NCI-H446 (cell line): ENCODE measurements at regions not wholly inside any gene's neighbourhood (a gene's known extent, or its start where the extent isn't known, plus 50 kb on each side); places are given as distances from the start of the nearest gene placed in this dataset.
A peak's percentile ranks its signal among the peaks of the same experiment; 100 is the strongest.

Experiments
- DNase-seq, 2 experiments: peaks; one replicate each; lab custom pipeline; 2025; lab: John Stamatoyannopoulos, UW

- DNase-seq = no peak
Measured at GRCh38 chr13:34002924-34003323, 185.0 kb downstream of the RFC3 start.

GRCh38 chr13:34003656-34004055 is 185.7 kb downstream of the RFC3 start:
- DNase-seq = no peak

- peak in 1 of 2 experiments; percentile 27 for DNase-seq
Measured at GRCh38 chr13:34004676-34005075, 186.7 kb downstream of the RFC3 start.

GRCh38 chr13:34006011-34006410 is 188.1 kb downstream of the RFC3 start:
- no peak for DNase-seq

- no peak for DNase-seq
Measured at GRCh38 chr13:34011552-34012085, 193.7 kb downstream of the RFC3 start.

GRCh38 chr13:34012382-34012781 is 194.4 kb downstream of the RFC3 start:
- no peak for DNase-seq

- no peak for DNase-seq
Measured at GRCh38 chr13:34013061-34013460, 195.1 kb downstream of the RFC3 start.

GRCh38 chr13:34017231-34017630 is 199.3 kb downstream of the RFC3 start:
- DNase-seq = no peak

GRCh38 chr13:34019870-34020269 is 201.9 kb downstream of the RFC3 start:
- DNase-seq = no peak

- no peak for DNase-seq
Measured at GRCh38 chr13:34020388-34020787, 202.4 kb downstream of the RFC3 start.

- no peak for DNase-seq
Measured at GRCh38 chr13:34021619-34022018, 203.7 kb downstream of the RFC3 start.

GRCh38 chr13:34025746-34026145 is 207.8 kb downstream of the RFC3 start:
- DNase-seq = no peak

- no peak for DNase-seq
Measured at GRCh38 chr13:34026308-34026707, 208.4 kb downstream of the RFC3 start.

- DNase-seq = no peak
Measured at GRCh38 chr13:34028496-34029442, 210.8 kb downstream of the RFC3 start.

GRCh38 chr13:34030782-34031181 is 212.8 kb downstream of the RFC3 start:
- no peak for DNase-seq

GRCh38 chr13:34031610-34032009 is 213.7 kb downstream of the RFC3 start:
- DNase-seq = no peak

- no peak for DNase-seq
Measured at GRCh38 chr13:34034411-34034810, 216.5 kb downstream of the RFC3 start.

GRCh38 chr13:34035178-34035577 is 217.2 kb downstream of the RFC3 start:
- no peak for DNase-seq

- no peak for DNase-seq
Measured at GRCh38 chr13:34035676-34036325, 217.9 kb downstream of the RFC3 start.

GRCh38 chr13:34037636-34038540 is 219.9 kb downstream of the RFC3 start:
- DNase-seq = no peak

GRCh38 chr13:34038541-34039068 is 220.7 kb downstream of the RFC3 start:
- DNase-seq = no peak

- DNase-seq = no peak
Measured at GRCh38 chr13:34039678-34040077, 221.7 kb downstream of the RFC3 start.
